Activated CD4-positive, alpha-beta T cell treated with anti-CD3 and anti-CD28 coated beads for 4 hours (primary cell): ENCODE measurements at regions not wholly inside any gene's neighbourhood (a gene's known extent, or its start where the extent isn't known, plus 50 kb on each side); places are given as distances from the start of the nearest gene placed in this dataset.

ENCODE experiments used
- DNase-seq, 2 donors: peaks; one replicate each; pipeline ENCODE4 v3.0.0-alpha.2; 2020

DNA sequence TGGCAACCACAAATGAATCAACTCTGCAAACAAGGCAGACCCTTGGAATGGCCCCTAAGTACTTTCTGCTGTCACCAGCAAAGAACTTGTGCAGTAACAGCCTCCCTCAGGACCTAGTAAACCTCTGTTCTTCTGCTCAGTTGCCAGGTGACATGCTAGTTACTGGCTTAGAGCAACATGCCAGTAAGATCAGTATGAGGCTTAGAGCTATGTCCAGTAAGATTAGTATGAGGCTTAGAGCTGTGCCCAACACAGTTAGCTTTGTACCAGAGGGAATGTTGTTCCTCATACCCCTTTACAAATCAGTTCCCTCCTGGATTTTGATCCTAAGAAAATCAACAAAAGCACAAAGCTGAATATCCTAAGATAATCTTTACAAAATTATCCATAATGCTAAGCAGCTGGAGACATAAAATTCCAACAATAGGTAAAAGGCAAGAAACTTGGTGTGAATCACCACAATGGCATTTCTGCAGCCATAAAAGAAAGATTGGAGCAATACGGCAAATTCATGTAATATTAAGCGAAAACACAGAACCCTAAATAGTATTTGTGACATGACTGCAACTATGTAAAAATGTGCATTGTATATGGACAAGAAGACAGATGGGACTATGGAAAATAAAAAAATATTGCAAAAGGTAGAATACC is 107.3 kb upstream of the LPP start:
- no peak for DNase-seq

DNA sequence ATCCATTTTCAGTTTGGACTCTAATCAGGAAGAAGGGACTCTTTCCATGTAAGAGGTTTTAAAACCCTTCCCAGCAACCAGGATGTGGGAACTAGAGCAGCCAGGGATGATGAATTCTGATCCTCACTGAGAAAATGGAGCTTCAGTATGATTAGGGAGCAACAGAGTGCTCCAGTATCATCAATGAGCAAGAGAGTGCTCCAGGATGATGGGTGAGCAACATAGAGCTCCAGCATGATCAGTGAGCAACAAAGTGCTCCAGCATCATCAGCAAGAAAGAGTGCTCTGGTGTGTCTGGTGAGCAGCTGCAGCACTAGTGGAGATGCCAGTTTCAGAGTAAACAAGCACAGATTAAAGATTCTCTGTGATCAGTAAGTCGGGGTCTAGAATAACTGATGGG is 106.4 kb upstream of the LPP start:
- no peak for DNase-seq

- peak; percentile 11 to 22 for DNase-seq
Observed at GRCh38 chr3:188049606-188050530, 104.1 kb upstream of the LPP start.

DNA sequence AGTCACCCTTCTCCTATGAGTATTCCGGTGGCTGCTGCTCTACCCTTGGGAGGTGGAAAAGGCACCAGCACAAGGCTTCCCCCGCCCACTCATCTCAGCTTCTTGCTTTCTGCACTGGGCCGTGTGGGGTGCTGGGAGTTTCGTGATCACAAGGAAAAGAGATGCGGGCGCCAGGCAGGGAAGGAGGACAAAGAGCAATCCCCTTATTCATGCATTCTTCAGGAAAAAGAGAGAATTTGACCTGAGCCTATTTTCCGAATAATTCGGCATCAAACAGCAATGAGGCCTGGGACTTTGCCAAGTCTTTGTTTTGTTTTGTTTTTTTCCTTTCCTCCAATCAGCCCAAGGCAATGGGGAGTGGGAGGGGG is 102.2 kb upstream of the LPP start:
- DNase-seq: no peak

DNA sequence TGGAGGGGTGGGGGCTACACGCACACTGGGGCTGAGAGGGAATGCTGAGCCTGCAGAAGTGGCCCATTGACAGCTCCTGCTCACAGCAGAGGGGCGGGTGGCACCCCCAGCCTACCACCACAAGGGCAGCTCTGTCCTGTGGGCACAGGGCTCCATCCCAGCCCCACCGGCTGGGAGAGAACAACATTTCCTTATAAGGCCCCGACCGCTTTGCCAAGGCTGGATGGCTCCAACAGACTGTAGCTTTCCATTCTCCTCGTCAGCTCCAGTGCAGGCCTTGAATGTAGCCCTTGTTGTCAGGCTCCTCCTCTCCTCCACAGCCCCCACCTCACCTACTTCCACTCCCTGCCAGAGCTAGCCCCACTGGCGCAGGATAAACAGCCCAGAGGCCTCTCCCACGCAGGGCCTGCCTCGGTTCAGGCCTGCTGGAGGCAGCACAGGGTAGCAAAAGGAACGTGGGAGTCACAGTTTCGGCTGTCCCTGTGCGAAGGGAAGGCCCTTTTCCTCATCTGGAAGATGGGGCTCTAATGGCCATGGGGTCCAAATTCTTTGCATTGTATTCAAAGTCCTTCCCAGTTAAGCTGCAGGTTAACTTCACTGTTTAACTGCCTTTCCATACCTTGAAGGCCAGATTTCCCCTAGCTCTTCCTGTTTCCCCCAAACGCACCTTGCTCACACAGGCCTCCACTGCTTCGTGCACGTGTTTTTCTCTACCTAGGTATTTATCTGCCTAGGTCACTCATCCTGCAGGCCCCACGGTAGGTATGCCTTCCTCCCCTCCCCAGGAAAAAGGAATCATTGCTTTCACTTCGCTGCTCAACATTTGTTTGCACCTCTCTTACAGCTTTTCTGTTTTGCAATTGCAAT is 101.6 kb upstream of the LPP start:
- no peak for DNase-seq

DNA sequence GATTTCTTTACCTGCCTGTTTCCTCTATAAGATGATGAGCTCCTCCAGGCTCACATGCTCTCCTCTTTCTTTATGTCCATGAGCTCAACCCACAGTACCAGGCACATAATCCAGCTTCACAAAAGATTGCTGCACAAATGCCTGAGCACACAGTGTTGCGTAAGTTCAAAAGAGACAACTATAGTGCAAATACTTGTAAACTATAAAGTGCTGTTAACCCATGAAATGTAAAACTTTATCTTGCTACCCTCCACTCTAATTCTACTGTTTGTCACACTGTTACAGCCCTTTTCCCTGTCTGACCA is 101.0 kb upstream of the LPP start:
- no peak for DNase-seq

DNA sequence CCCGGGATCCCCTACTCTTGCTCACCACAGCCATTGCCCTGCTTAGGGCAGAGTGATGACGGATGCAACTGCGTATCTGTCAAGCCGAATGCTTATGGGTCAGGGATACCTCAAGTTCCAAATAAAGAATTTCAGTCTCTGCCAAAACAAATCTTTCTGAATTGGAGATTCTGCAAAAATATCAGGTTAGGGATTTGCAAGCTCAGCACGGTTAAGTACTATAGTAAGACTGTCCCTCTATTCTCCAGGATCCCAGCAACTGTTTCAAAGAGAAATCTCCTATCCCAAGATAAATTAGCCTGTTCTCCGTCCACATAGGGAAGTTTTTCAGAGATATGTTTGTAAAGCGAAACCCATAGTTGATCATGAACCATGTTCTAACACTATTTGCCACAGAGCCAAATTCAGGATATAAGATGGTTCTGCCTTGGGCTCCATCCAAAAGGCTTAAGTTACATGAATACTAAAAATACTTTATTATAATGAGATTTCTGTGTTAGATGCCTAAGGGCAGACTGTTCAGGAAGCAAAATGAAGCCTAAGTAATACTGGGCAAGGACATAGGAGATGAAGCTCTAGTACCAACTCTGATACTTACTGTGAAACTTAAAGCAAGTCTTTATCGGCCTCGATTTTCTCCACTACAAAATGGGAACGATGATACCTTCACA is 100.1 kb upstream of the LPP start:
- no peak for DNase-seq

DNA sequence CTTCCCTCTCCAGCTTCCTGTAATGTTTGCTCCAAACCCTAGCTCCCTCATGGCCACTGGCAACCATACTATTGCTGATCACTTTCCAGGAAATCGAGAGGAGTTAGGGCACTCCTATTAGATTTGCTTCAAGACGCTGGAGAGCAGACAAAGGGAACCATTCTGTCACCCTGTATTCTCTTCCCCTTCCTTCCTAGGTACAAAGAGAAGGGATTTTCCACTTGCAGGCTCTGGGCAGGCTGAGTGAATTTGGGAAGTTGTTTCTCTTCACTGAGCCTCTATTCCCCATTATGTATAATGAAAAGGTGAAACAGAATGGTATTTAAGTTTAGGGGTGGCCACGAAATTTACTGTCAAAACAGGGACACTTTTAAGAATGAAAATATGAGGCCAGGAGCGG is 99.4 kb upstream of the LPP start:
- DNase-seq: no peak

- no peak for DNase-seq
Observed at GRCh38 chr3:188055388-188055787, 98.6 kb upstream of the LPP start.

GRCh38 chr3:188057124-188057523 is 96.8 kb upstream of the LPP start:
- DNase-seq: no peak

GRCh38 chr3:188058569-188059184 is 95.3 kb upstream of the LPP start:
- DNase-seq: no peak

DNA sequence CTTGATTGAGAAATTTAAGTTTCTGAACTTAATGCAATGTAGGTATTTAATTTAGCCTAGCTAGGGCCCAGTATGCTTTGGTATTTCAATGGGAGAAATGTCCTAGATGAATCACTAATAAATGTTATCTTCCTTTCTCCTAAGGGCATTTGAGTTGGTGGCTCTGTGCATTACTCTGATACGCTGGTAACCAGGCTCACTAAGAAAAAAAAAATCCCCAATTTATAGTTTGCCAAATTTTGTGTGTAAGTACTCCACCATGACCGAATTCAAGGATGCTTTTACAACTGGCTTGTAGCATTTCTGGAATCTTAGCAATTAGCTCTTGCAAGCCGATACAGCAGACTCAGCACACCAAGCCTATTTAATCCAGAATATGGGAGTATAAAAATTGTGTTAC is 94.6 kb upstream of the LPP start:
- DNase-seq: no peak

DNA sequence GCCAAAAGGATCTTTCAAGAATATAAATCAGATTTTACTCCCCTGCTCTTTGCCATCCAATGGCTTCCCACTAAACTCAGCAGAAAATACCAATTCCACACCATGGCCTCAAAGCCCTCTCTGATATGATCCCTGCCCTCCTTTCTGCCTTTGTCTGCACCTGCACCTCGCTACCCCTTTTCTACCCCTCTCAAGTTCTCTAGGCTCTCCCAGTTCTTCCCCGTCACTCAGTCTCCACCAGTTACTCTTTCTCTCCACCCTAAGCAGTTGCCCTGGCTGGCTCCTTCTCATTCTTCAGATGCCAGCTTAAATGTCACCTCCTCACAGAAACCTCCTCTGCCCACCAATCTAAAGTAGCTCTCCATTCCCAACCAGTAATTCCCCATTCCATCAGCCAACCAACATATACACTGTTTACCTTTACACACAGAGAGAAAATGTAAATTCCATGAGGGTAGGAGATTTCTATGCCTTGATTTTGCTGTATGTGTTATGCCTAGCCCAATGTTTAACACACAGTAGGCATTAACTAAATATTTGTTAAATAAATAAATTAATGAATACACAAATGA is 93.6 kb upstream of the LPP start:
- no peak for DNase-seq

DNA sequence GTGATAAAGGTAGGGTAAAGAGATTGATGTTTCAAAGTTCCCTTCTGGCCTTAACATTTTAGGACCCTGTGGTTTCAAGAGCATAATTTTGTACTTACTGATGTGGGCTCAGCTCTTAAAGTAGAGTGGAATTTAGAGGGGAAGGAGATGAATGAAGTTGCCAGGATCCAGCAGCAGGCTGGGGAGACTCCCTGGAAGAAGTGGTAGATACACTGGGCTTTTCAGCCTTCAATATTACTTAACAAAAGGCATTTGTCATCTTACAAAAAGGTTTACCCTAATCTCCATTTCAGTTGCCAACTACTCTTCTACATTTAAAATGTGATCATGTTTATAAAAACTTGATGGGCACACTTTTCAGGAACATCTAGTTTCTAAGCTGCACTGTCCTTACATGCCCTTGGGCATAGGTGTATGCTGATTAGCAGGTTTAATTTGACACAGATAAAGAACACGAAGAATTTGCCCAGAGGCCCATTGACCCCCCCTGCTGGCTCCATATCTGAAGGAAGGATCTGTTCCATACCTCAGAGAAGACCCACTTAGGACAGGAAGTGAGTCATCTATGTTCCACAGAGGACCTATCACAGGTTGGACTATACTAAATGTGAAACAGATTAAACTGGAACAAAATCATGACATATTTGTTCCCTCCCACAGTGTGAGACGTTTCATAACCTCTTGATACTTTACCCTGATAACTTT is 93.0 kb upstream of the LPP start:
- peak; percentile 66 to 67 for DNase-seq

DNA sequence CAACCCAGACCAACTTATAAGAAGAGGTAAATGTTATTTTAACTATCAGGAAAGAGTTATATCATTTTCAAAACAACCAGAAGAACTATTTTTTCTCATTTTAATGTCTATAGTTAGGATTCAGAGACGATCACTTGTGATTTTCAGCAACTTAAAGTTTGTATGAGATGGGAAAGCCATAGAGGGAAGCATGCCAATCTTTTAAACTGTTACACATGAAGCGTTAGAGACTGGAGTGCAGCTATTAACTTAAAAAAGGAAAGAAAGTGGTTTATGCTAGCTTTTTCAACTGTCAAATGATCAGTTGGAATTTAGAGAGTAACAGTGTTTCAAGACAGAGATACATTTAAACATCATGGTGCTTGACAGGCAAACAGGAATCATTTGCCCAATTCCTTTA is 91.7 kb upstream of the LPP start:
- DNase-seq: no peak

- no peak for DNase-seq
Observed at GRCh38 chr3:188064831-188065493, 89.0 kb upstream of the LPP start.

- no peak for DNase-seq
Observed at GRCh38 chr3:188066141-188066540, 87.8 kb upstream of the LPP start.

DNA sequence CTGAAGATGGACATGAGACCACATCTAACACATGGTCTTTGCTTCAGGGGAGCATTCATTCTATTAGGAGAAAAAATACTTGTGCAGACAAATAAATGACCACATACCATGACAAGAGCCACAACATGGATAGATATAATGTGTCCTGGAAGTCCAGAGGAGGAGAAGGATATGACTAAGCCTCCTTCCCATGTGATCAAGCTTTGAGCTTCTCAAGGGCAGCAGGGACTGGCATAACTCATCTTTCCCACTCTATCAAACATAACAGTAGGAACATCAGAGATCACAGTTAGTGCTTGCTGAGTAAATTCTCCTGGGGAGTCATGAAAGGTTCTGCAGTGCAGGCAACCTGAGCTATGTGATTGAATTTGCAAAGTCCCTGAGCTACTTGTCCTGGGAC is 86.0 kb upstream of the LPP start:
- no peak for DNase-seq

DNA sequence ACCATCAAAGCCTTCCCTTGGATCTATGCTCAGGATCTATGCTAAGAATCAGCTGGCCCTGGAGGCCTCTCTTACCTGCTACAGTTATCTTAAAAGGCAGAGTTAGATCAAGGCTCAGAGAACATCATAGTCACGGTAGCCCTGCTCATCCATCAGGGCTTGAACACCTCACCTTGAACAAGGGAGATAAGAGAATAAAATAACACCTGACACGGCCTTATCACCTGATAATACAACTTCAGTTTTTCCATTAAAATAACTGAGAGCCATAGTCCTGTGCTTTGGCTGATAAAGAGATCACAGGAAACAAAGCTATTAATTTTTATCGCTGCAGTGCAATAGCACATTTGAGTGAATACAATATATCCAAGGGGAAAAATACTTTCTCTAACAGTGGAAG is 85.6 kb upstream of the LPP start:
- DNase-seq: no peak

- DNase-seq: no peak
Observed at GRCh38 chr3:188071636-188072035, 82.3 kb upstream of the LPP start.

DNA sequence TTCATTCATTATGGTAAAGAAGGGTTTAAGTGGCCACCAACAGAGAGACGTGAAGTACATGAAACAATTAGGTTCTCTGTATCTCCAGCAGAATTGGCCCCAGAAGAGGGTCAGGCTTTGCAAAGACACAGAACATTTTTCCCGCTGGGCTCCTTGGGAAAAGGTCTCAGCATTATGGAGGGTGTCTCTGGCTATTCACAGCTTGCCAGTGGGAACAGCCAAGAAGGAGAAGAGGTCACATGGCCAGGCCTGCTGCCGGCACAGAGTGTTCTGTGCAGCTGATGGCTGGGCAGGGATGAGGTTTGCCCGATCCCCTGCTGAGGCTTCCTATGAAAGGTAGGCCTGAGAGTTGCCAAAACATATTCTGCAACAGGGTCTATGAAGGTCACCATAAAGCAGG is 77.8 kb upstream of the LPP start:
- no peak for DNase-seq
